ENCODE measurements at regions not wholly inside any gene's neighbourhood (a gene's known extent, or its start where the extent isn't known, plus 50 kb on each side); places are given as distances from the start of the nearest gene placed in this dataset.

GRCh38 chr16:22970209-22970865 is 156.4 kb downstream of the HS3ST2 start:
- no peak for FAIRE-seq
- H4K20me1 ChIP-seq (replicated peaks; ENCODE audit: control insufficient read depth, insufficient read depth, low read length): no peaks in the 10 kb centered on the region
- in situ Hi-C loops (cut with MboI): no loop called here
- H3K4me3 ChIP-seq: no peak overlapping the region
- no peak for ATAC-seq
- no peaks in the 10 kb centered on the region for H3K36me3 ChIP-seq (ENCODE audit: control insufficient read depth, insufficient read depth, low read length)
- no peak overlapping the region for H3K9ac ChIP-seq (ENCODE audit: insufficient read depth in 1 of 2, low read depth in 2 of 2, low read length in 2 of 2)
- no peaks in the 10 kb centered on the region for H3K9me3 ChIP-seq (replicated peaks; ENCODE audit: control insufficient read depth, insufficient read depth, low read depth, low read length)
- no peaks in the 10 kb centered on the region for H3K79me2 ChIP-seq (ENCODE audit: control insufficient read depth, insufficient read depth, low read length)
- DNase-seq (ENCODE audit: extremely low read depth in 1 of 4, low spot score in 3 of 4): no peak
- BruUV-seq (replicated peaks): no TSS peak
- 1% methylated on average over 4 of the region's 4 CpGs for WGBS (ENCODE audit: insufficient coverage, low coverage, missing lambda C conversion rate)
- H3K27me3 ChIP-seq (ENCODE audit: control insufficient read depth in 2 of 2, insufficient read depth in 2 of 2, low read length in 2 of 2): no peaks in the 10 kb centered on the region
- intact Hi-C loops (cut with micrococcal nuclease): no loop called here
- POLR2A ChIA-PET: interaction anchor here (0.7 kb wide), 1 partner anchor 142 kb away, joined by 3 read pairs; no protein-coding TSS in a partner anchor
- H3K4me2 ChIP-seq (ENCODE audit: insufficient read depth, low read length): no peak overlapping the region
- H3K9me1 ChIP-seq (ENCODE audit: control insufficient read depth, insufficient read depth, low read length): no peaks in the 10 kb centered on the region
- H2AFZ ChIP-seq (ENCODE audit: low read depth, low read length): no peak overlapping the region
- H3K4me1 ChIP-seq (replicated peaks in 1 of 2; ENCODE audit: control insufficient read depth in 2 of 2, insufficient read depth in 2 of 2, low read length in 2 of 2): no peaks in the 10 kb centered on the region
- H3K27ac ChIP-seq (ENCODE audit: extremely low read depth, low read depth, low read length): no peak overlapping the region
- CTCF ChIA-PET (ENCODE audit: low intra/inter-chr PET ratio): interaction anchor here (1.2 kb wide), 1 partner anchor 22 kb away, joined by 3 read pairs; no protein-coding TSS in a partner anchor
- no peak for TF ChIP-seq ZBTB49 (CRISPR knock-in tag; IDR thresholded peaks at IDR 0.05; ENCODE audit: borderline replicate concordance)
- no peak for TF ChIP-seq ZNF134 (CRISPR knock-in tag; conservative IDR thresholded peaks at IDR 0.05)
- no peak for TF ChIP-seq ZNF57 (CRISPR knock-in tag; IDR thresholded peaks at IDR 0.05)
- TF ChIP-seq ELK1 (CRISPR knock-in tag; IDR thresholded peaks at IDR 0.05): no peak
- no peak for TF ChIP-seq LEF1 (IDR thresholded peaks at IDR 0.05)
- TF ChIP-seq MAX (CRISPR knock-in tag; IDR thresholded peaks at IDR 0.05): no peak
- no peak for TF ChIP-seq RAD21 (CRISPR knock-in tag; conservative IDR thresholded peaks at IDR 0.05 in 1 of 2, IDR thresholded peaks at IDR 0.05 in 1 of 2)
- TF ChIP-seq NEUROD1 (IDR thresholded peaks at IDR 0.05; ENCODE audit: borderline replicate concordance, low read depth, low read length, partially characterized antibody): no peak
- TF ChIP-seq CBFB (CRISPR knock-in tag; IDR thresholded peaks at IDR 0.05): no peak
- no peak for TF ChIP-seq GTF3C2 (IDR thresholded peaks at IDR 0.05; ENCODE audit: borderline replicate concordance, extremely low read depth, insufficient read length)
- no peak for TF ChIP-seq ZNF277 (CRISPR knock-in tag; IDR thresholded peaks at IDR 0.05; ENCODE audit: borderline replicate concordance)
- TF ChIP-seq TSC22D4 (tag; IDR thresholded peaks at IDR 0.05): no peak
